ENCODE measurements at regions not wholly inside any gene's neighbourhood (a gene's known extent, or its start where the extent isn't known, plus 50 kb on each side); places are given as distances from the start of the nearest gene placed in this dataset.

GRCh38 chr2:21279525-21279924 is 155.8 kb downstream of the TDRD15 start:
- no peaks in the 10 kb centered on the region for H3K79me1 ChIP-seq (ENCODE audit: low read depth, low read length)
- H2AFZ ChIP-seq (ENCODE audit: low read length), result peak overlapping the region; percentile 84
- H3K14ac ChIP-seq (ENCODE audit: low read length), result no peak overlapping the region
- H2BK15ac ChIP-seq (ENCODE audit: low read length), result no peak overlapping the region
- H4K8ac ChIP-seq (ENCODE audit: low read depth, low read length), result no peak overlapping the region
- H2BK5ac ChIP-seq (ENCODE audit: low read length), result no peak overlapping the region
- H3K4ac ChIP-seq (ENCODE audit: low read length), result no peak overlapping the region
- H3K27me3 ChIP-seq (ENCODE audit: control insufficient read depth in 3 of 3, insufficient read depth in 3 of 3, low read depth in 1 of 3, low read length in 3 of 3), result no peaks in the 10 kb centered on the region
- H2BK120ac ChIP-seq (ENCODE audit: low read depth, low read length), result no peak overlapping the region
- H3K4me2 ChIP-seq (ENCODE audit: insufficient read depth, low read length, poor library complexity, severe bottlenecking), result no peak overlapping the region
- no peak overlapping the region for H3K27ac ChIP-seq (replicated peaks; ENCODE audit: low read length)
- no peak overlapping the region for H3K23ac ChIP-seq (ENCODE audit: low read depth, low read length, poor library complexity)
- peak overlapping the region; percentile 44 for H3K18ac ChIP-seq (ENCODE audit: low read length)
- H2AK5ac ChIP-seq (ENCODE audit: low read depth, low read length), result no peak overlapping the region
- no CpG with 5 or more reads among the region's 5 CpGs for WGBS, 2 donors (ENCODE audit: extremely low coverage in 2 of 2, insufficient read length in 2 of 2, insufficient replicate concordance in 1 of 2)
- H4K91ac ChIP-seq (ENCODE audit: low read depth, low read length, poor library complexity), result no peak overlapping the region
- H2BK12ac ChIP-seq (ENCODE audit: low read length), result no peak overlapping the region
- no peaks in the 10 kb centered on the region for H3K9me3 ChIP-seq (replicated peaks in 1 of 2; ENCODE audit: control insufficient read depth in 2 of 2, insufficient read depth in 1 of 2, low read depth in 1 of 2, low read length in 2 of 2)
- H3K4me1 ChIP-seq (ENCODE audit: control insufficient read depth in 2 of 2, insufficient read depth in 1 of 2, low read depth in 1 of 2, low read length in 2 of 2), result peaks cover 3 to 31% of the 10 kb centered on the region in 2 donors
- H3K36me3 ChIP-seq (replicated peaks in 1 of 2; ENCODE audit: control insufficient read depth in 2 of 2, insufficient read depth in 2 of 2, low read length in 2 of 2), result no peaks in the 10 kb centered on the region
- H3K4me3 ChIP-seq (ENCODE audit: low read length in 2 of 2), result no peak overlapping the region
- H3K9ac ChIP-seq (ENCODE audit: low read depth, low read length, poor library complexity), result no peak overlapping the region
- no peak for DNase-seq (ENCODE audit: low spot score)

DNA sequence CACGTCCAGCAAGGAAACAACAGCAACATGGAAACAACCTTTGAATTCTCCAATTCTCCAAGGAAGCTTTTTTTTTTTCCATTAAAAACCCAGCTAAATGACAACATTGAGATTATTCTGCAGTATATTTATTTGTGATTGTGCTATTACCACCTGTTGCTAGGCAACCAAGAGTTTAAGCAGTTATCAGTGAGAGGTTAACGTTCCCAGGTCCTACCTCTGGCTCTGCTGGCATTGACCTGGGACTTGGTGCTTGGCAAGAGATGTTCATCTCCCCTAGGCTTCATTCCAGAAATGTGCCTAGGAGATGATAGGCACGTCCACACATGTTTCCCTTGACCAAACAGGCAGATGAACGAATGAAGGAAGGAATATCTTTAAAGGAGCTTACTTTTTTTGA is 157.0 kb downstream of the TDRD15 start:
- Histone ChIP-seq H3K4me3 (ENCODE audit: low read length in 2 of 2) (no peak overlapping the region), H3K9me3 (replicated peaks in 1 of 2; ENCODE audit: control insufficient read depth in 2 of 2, insufficient read depth in 1 of 2, low read depth in 1 of 2, low read length in 2 of 2) (no peaks in the 10 kb centered on the region), H3K23ac (ENCODE audit: low read depth, low read length, poor library complexity) (no peak overlapping the region), H3K4me1 (ENCODE audit: control insufficient read depth in 2 of 2, insufficient read depth in 1 of 2, low read depth in 1 of 2, low read length in 2 of 2) (peaks cover 3 to 31% of the 10 kb centered on the region in 2 donors), H3K79me1 (ENCODE audit: low read depth, low read length) (no peaks in the 10 kb centered on the region), H2AFZ (ENCODE audit: low read length) (no peak overlapping the region), H3K27me3 (ENCODE audit: control insufficient read depth in 3 of 3, insufficient read depth in 3 of 3, low read depth in 1 of 3, low read length in 3 of 3) (no peaks in the 10 kb centered on the region), H2AK5ac (ENCODE audit: low read depth, low read length) (no peak overlapping the region), H3K9ac (ENCODE audit: low read depth, low read length, poor library complexity) (no peak overlapping the region), H2BK120ac (ENCODE audit: low read depth, low read length) (no peak overlapping the region), H3K18ac (ENCODE audit: low read length) (no peak overlapping the region), H2BK15ac (ENCODE audit: low read length) (no peak overlapping the region), H3K4me2 (ENCODE audit: insufficient read depth, low read length, poor library complexity, severe bottlenecking) (no peak overlapping the region), H2BK12ac (ENCODE audit: low read length) (no peak overlapping the region), H3K27ac (replicated peaks; ENCODE audit: low read length) (no peak overlapping the region), H4K8ac (ENCODE audit: low read depth, low read length) (no peak overlapping the region), H3K4ac (ENCODE audit: low read length) (no peak overlapping the region), H2BK5ac (ENCODE audit: low read length) (no peak overlapping the region), H3K36me3 (replicated peaks in 1 of 2; ENCODE audit: control insufficient read depth in 2 of 2, insufficient read depth in 2 of 2, low read length in 2 of 2) (no peaks in the 10 kb centered on the region), H4K91ac (ENCODE audit: low read depth, low read length, poor library complexity) (no peak overlapping the region), H3K14ac (ENCODE audit: low read length) (no peak overlapping the region)
- no peak for DNase-seq (ENCODE audit: low spot score)
- no CpG with 5 or more reads among the region's 4 CpGs for WGBS, 2 donors (ENCODE audit: extremely low coverage in 2 of 2, insufficient read length in 2 of 2, insufficient replicate concordance in 1 of 2)

DNA sequence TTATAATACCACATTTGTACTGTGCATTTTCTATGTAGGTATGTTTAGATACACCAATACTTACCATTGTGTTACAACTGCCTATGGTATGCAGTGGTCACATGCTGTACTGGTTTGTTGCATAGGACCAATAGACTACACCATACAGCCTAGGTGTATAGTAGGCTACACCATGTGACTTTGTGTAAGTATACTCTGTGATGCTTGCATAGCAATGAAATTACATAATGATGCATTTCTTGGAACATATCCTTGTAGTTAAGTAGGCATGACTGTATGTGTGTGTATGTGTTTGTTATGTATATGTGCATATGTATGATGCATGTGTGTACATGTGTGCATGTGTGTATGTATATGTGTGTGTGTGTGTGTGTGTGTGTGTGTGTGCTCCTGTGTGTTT is 157.6 kb downstream of the TDRD15 start:
- Histone ChIP-seq H3K79me1 (ENCODE audit: low read depth, low read length) (no peaks in the 10 kb centered on the region), H3K4me3 (ENCODE audit: low read length in 2 of 2) (no peak overlapping the region), H2AFZ (ENCODE audit: low read length) (no peak overlapping the region), H2BK5ac (ENCODE audit: low read length) (no peak overlapping the region), H2BK12ac (ENCODE audit: low read length) (no peak overlapping the region), H4K91ac (ENCODE audit: low read depth, low read length, poor library complexity) (no peak overlapping the region), H3K4me1 (ENCODE audit: control insufficient read depth in 2 of 2, insufficient read depth in 1 of 2, low read depth in 1 of 2, low read length in 2 of 2) (peaks cover 3 to 31% of the 10 kb centered on the region in 2 donors), H4K8ac (ENCODE audit: low read depth, low read length) (no peak overlapping the region), H3K4me2 (ENCODE audit: insufficient read depth, low read length, poor library complexity, severe bottlenecking) (no peak overlapping the region), H3K27me3 (ENCODE audit: control insufficient read depth in 3 of 3, insufficient read depth in 3 of 3, low read depth in 1 of 3, low read length in 3 of 3) (no peaks in the 10 kb centered on the region), H3K36me3 (replicated peaks in 1 of 2; ENCODE audit: control insufficient read depth in 2 of 2, insufficient read depth in 2 of 2, low read length in 2 of 2) (no peaks in the 10 kb centered on the region), H3K23ac (ENCODE audit: low read depth, low read length, poor library complexity) (no peak overlapping the region), H2AK5ac (ENCODE audit: low read depth, low read length) (no peak overlapping the region), H3K9me3 (replicated peaks in 1 of 2; ENCODE audit: control insufficient read depth in 2 of 2, insufficient read depth in 1 of 2, low read depth in 1 of 2, low read length in 2 of 2) (no peaks in the 10 kb centered on the region), H3K27ac (replicated peaks; ENCODE audit: low read length) (no peak overlapping the region), H3K9ac (ENCODE audit: low read depth, low read length, poor library complexity) (no peak overlapping the region), H3K14ac (ENCODE audit: low read length) (no peak overlapping the region), H3K4ac (ENCODE audit: low read length) (no peak overlapping the region), H3K18ac (ENCODE audit: low read length) (no peak overlapping the region), H2BK120ac (ENCODE audit: low read depth, low read length) (no peak overlapping the region), H2BK15ac (ENCODE audit: low read length) (no peak overlapping the region)
- no peak for DNase-seq (ENCODE audit: low spot score)

- Histone ChIP-seq H3K27me3 (ENCODE audit: control insufficient read depth in 3 of 3, insufficient read depth in 3 of 3, low read depth in 1 of 3, low read length in 3 of 3) (no peaks in the 10 kb centered on the region), H2BK120ac (ENCODE audit: low read depth, low read length) (peak overlapping the region; percentile 23), H3K18ac (ENCODE audit: low read length) (peak overlapping the region; percentile 32), H3K4me3 (ENCODE audit: low read length in 2 of 2) (no peak overlapping the region), H3K23ac (ENCODE audit: low read depth, low read length, poor library complexity) (no peak overlapping the region), H3K79me1 (ENCODE audit: low read depth, low read length) (no peaks in the 10 kb centered on the region), H3K14ac (ENCODE audit: low read length) (no peak overlapping the region), H3K4me1 (ENCODE audit: control insufficient read depth in 2 of 2, insufficient read depth in 1 of 2, low read depth in 1 of 2, low read length in 2 of 2) (peaks cover 3 to 31% of the 10 kb centered on the region in 2 donors), H3K9ac (ENCODE audit: low read depth, low read length, poor library complexity) (no peak overlapping the region), H3K4ac (ENCODE audit: low read length) (no peak overlapping the region), H2AFZ (ENCODE audit: low read length) (peak overlapping the region; percentile 48), H2AK5ac (ENCODE audit: low read depth, low read length) (no peak overlapping the region), H4K8ac (ENCODE audit: low read depth, low read length) (no peak overlapping the region), H3K36me3 (replicated peaks in 1 of 2; ENCODE audit: control insufficient read depth in 2 of 2, insufficient read depth in 2 of 2, low read length in 2 of 2) (no peaks in the 10 kb centered on the region), H2BK12ac (ENCODE audit: low read length) (no peak overlapping the region), H2BK15ac (ENCODE audit: low read length) (no peak overlapping the region), H4K91ac (ENCODE audit: low read depth, low read length, poor library complexity) (no peak overlapping the region), H2BK5ac (ENCODE audit: low read length) (no peak overlapping the region), H3K9me3 (replicated peaks in 1 of 2; ENCODE audit: control insufficient read depth in 2 of 2, insufficient read depth in 1 of 2, low read depth in 1 of 2, low read length in 2 of 2) (no peaks in the 10 kb centered on the region), H3K27ac (replicated peaks; ENCODE audit: low read length) (no peak overlapping the region), H3K4me2 (ENCODE audit: insufficient read depth, low read length, poor library complexity, severe bottlenecking) (no peak overlapping the region)
- WGBS, 2 donors (ENCODE audit: extremely low coverage in 2 of 2, insufficient read length in 2 of 2, insufficient replicate concordance in 1 of 2), result no CpG with 5 or more reads among the region's 8 CpGs
- DNase-seq (ENCODE audit: low spot score), result no peak
These were observed 158.2 kb downstream of the TDRD15 start for GRCh38 chr2:21281791-21282514.
